Fibroblast of skin of left biceps (primary cell): ENCODE measurements at regions not wholly inside any gene's neighbourhood (a gene's known extent, or its start where the extent isn't known, plus 50 kb on each side); places are given as distances from the start of the nearest gene placed in this dataset.

ENCODE experiments used
- DNase-seq, 2 experiments: peaks; one replicate each; pipeline ENCODE4 v3.0.0-alpha.2; 2013; ENCODE audit warnings: low read depth in 2 of 2

GRCh38 chr13:39100996-39101738, 62.9 kb downstream of the NHLRC3 start:
- DNase-seq: no peak

DNA sequence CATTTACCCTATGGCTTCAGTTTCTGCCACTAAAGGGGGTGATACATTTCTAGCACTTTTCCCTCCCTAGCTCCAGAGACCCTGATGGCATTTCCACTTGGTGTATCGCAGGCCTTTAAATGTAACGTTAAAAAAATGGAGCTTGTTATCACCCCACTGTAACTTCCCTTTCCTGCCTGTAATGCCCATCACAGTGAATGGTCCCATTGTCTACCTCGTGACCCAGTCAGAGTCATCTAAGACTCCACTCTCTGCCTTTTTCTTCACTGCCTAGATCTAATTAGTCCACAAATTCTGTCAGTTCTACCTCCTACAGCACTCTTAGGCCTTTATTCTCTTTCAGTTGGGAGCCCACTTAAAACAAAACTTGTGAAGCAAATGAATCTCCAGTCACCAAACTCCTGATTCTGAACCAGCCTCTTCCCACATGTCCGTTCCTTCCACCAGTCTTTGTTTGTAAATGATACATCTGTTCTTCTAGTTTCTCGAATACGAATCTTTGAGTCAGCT, 64.8 kb downstream of the NHLRC3 start:
- no peak for DNase-seq

DNA sequence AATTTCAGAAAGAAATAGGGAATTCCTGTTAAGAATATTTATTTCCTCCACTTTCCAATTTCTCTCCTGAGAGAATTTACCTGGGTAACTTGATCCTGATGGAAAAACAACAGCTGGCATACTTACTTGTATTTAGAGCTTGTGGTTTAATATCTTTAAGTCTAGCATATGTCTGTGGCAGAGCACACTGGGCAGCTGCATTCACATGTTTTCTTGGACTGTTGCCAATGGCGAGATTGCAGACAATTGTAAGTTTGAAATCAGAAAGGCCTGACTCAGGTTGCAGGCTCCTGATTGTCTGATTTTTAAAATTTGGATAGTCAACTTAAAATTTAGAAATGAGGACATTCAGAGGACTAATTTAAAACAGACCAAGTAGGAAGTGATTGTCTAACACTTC, 66.9 kb downstream of the NHLRC3 start:
- DNase-seq: no peak

- no peak for DNase-seq
Measured at GRCh38 chr13:39106216-39107005, 68.2 kb downstream of the NHLRC3 start.

- no peak for DNase-seq
Measured at GRCh38 chr13:39107561-39107960, 69.3 kb downstream of the NHLRC3 start.

GRCh38 chr13:39108783-39109182, 70.5 kb downstream of the NHLRC3 start:
- no peak for DNase-seq

DNA sequence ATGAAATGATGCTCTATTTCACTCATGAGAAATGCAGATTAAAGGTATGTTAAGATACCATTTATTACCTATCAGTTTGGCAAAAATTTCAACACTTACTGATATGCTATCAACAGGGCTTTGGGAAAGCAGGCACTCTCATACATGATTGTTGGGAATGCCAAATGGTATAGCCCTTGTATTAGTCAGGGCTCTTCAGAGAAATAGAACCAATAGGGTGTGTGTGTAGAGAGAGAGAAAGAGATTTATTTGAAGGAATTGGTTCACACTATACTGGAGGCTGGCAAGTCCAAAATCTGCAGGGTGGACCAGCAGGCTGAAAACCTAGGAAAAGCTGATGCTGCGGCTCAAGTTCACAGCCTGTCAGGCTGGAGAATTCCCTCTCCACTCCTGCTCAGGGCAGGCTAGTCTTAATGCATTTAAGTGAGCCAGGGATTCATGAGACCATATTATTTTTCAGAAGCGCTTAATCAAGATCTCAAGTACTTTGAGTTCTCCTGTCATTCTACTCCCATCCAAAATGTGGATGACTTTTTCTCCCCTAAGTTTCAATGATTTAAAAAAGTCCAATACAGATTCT, 72.4 kb downstream of the NHLRC3 start:
- no peak for DNase-seq

GRCh38 chr13:39111145-39111544, 72.9 kb downstream of the NHLRC3 start:
- DNase-seq: no peak

DNA sequence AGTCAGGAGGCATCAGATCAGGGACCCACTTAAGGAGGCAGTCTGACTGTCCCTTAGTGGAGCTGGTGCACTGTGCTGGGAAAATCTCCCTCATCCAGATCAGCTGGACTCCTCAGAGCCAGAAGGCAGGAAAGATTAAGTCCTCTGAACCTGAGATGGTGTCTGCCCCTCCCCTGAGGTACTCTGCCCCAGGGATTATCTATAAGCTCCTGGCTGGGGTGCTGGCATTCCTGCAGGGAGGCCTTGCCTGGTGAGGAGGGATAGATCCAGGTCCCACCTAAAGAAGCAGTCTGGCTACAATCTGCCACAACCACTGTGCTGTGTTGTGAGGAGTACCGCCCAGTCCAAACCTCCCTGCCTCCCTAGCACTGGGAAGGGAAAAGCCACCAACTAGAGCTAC, 81.2 kb downstream of the NHLRC3 start:
- DNase-seq: no peak

DNA sequence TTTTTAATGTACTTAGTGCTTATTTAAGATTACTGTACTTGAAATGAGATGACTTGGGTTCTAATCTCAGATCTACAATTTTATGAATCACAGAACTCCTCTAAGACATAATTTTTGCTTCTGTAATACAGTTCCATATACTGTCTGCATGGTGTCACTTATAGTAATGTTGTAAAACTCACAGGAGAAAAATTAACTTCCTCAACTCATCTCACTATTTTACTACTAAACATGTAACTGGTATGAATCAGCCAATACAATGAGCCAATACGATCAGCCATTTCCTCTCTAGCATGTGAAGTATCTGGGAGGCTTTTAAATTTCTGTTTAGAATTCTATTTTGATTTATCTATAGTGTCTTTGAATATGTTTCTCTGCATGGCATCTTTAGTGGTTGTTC, 85.3 kb downstream of the NHLRC3 start:
- no peak for DNase-seq

- DNase-seq: no peak
Measured at GRCh38 chr13:39129213-39129612, 91.0 kb downstream of the NHLRC3 start.

- DNase-seq: no peak
Measured at GRCh38 chr13:39130301-39130700, 92.0 kb downstream of the NHLRC3 start.

- no peak for DNase-seq
Measured at GRCh38 chr13:39132286-39133230, 94.3 kb downstream of the NHLRC3 start.

GRCh38 chr13:39133781-39134180, 95.5 kb downstream of the NHLRC3 start:
- no peak for DNase-seq

DNA sequence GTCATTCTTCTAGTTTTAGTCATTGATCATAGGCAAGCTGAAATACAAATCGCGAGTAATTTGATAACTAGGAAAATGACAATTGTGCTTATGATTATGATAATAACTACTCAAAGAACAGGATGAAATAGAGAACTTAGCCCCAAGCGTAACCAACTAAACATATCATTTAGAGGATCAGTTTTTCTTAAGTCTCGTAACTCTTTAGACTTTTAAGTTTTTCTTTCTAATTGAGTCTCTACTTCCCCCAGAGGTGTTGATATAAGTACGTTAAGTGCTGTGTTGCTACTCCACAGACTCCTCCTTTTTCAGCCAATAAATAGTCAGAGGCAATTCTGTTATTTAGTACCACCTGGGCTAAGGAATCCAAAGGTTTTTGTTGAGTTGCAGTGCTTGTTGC, 96.3 kb downstream of the NHLRC3 start:
- no peak for DNase-seq

DNA sequence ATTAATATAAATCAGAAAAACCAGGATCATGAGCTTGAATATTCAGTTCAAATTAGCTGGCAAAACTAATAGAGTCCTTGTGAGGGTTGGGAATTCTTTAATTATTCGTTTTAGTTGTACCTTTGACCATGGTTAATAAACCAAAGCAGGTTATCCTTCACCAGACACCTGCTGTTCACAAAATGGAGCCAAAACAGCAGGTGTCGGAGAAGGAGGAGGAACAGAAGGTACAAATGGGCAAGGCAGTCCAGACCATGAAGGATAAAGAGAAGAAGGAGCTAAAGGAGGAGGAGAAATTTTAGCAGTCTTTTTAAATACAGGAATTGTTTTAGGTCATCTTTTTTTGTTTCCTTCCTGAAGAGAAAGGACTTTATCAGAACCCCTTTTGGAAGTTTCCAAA, 106.1 kb downstream of the NHLRC3 start:
- DNase-seq: no peak

- peak; percentile 21 to 24 for DNase-seq
Measured at GRCh38 chr13:39144941-39145533, 106.8 kb downstream of the NHLRC3 start.

DNA sequence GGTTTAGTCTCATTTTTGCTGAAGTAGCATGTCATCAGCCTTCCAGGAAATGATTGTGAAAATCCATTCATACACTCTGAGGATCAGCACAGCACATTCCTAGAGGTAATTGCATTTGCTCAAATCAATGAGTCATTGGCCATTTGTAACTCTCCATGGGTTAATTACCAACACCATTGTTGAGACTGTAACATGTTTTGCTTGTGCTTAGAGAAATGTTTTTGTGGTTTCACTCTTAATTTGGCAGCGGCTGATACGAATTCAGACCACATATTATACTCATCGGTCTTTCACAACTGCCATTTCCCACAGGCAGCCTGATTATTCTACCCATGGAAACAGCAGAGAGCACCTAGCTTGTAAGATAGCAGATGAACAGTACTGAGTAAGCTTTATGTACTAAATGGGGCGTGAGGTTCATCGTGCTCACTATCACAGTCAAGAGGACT, 110.3 kb downstream of the NHLRC3 start:
- peak; percentile 64 to 68 for DNase-seq

DNA sequence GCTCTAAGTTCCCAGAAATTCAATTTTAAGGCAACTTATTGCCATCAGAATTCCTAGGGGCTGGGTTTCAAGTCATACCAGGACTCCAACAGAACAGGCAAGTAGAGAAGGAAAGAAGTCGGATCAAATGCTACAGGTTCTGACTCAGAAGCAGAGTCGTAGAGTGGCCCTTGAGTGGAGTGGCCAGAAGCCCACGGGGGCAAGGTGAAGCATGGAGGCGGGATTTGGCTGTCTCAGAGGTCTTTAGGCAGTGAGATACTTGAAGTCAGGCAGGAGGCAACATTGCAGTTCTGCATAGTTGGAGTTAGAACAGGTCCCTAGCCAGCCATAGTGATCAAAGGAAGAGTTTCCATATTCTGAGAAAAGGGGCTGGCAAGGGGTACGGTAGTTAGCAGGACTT, 111.6 kb downstream of the NHLRC3 start:
- no peak for DNase-seq

DNA sequence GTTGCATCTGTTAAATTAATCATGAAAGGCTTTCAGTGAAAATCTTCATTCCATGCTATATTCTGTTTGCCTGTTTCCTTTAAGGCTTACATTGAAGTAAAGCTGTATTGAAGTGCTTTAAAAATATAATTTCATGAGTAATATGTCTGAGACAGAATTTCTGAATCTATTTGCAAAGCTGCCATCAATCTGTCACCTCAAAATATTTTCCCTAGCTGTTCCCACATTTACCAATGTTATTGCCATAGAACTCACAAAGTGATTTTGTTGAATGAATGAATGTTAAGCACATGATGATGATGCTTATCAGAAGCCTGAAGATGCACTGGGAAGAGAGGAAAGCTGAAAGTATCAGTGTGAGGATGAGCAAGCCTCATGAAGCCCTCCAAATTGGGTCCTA, 115.8 kb downstream of the NHLRC3 start:
- DNase-seq: no peak

DNA sequence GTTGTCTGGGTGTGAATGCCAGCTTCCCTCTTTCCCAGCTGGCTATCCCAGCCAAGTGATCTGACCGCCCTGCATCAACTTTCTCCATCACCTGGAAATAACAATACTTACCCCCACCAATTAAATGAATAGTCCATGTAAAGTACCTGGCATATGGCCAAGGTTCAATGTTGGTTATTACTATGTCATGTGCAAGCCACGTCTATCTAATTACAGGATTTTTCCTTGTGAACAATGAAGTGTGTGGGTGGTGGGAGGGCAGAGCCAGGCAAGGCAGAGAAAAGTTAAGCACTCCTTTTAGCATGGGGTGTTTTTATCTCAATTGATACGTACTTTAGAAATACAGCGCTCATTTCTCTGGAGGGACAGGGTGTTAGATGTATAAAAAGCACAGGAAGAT, 121.1 kb downstream of the NHLRC3 start:
- no peak for DNase-seq
